ENCODE measurements at regions not wholly inside any gene's neighbourhood (a gene's known extent, or its start where the extent isn't known, plus 50 kb on each side); places are given as distances from the start of the nearest gene placed in this dataset.

- TF ChIP-seq, protein P1, sequence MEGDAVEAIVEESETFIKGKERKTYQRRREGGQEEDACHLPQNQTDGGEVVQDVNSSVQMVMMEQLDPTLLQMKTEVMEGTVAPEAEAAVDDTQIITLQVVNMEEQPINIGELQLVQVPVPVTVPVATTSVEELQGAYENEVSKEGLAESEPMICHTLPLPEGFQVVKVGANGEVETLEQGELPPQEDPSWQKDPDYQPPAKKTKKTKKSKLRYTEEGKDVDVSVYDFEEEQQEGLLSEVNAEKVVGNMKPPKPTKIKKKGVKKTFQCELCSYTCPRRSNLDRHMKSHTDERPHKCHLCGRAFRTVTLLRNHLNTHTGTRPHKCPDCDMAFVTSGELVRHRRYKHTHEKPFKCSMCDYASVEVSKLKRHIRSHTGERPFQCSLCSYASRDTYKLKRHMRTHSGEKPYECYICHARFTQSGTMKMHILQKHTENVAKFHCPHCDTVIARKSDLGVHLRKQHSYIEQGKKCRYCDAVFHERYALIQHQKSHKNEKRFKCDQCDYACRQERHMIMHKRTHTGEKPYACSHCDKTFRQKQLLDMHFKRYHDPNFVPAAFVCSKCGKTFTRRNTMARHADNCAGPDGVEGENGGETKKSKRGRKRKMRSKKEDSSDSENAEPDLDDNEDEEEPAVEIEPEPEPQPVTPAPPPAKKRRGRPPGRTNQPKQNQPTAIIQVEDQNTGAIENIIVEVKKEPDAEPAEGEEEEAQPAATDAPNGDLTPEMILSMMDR (IDR thresholded peaks at IDR 0.05; ENCODE audit: low read depth, low read length): peak; percentile 25; the same call in 1 of the 2 replicates
- no peak for TF ChIP-seq EZH2phosphoT487 (IDR thresholded peaks at IDR 0.05; ENCODE audit: low read depth)
These were observed 746.9 kb downstream of the TBC1D32 start for GRCh38 chr6:120587381-120587780.
